K562 (cell line): ENCODE measurements at regions not wholly inside any gene's neighbourhood (a gene's known extent, or its start where the extent isn't known, plus 50 kb on each side); places are given as distances from the start of the nearest gene placed in this dataset.
A peak's percentile ranks its signal among the peaks of the same experiment; 100 is the strongest.

ENCODE experiments used
- ATAC-seq: fragments of 200-7000 bp; cut with Tn5 transposase; 3 replicates; pipeline ENCODE4 v1.9.1; 2020; ENCODE audit warnings: moderate library complexity
- BruUV-seq: library from RNA; stranded (reverse); fragments of 400-500 nt; replicated peaks from 2 replicates; lab custom pipeline; 2021; lab: Mats Ljungman, UMichigan
- CTCF ChIA-PET: fragments of 300-600 bp; formaldehyde crosslinking; extraction: SDS; loops from one replicate; lab custom pipeline; 2021; ENCODE audit warnings: low intra/inter-chr PET ratio; lab: Yijun Ruan, JAX
- POLR2A ChIA-PET: fragments of 300-600, 350-650 bp; sonication (Branson Sonifier 250); formaldehyde crosslinking; extraction: SDS; loops from one replicate; lab custom pipeline; 2021; ENCODE audit warnings: antibody characterized with exemption, inconsistent platforms; lab: Yijun Ruan, JAX
- DNase-seq, 4 experiments: peaks; one replicate each; pipeline versions ENCODE4 v3.0.0 to v3.0.0-alpha.2; 2011 to 2018; ENCODE audit warnings: low spot score in 3 of 4, mixed read lengths in 3 of 4; ENCODE audit errors: extremely low read depth in 1 of 4
- FAIRE-seq: peaks from 2 replicates; lab custom pipeline; 2011; peaks lifted over from hg19 to GRCh38; lab: Jason Lieb, UNC
- H2AFZ ChIP-seq: 2 replicates; pipeline ENCODE4 v1.6.0; 2011; ENCODE audit warnings: low read depth, low read length, control low read depth, inconsistent platforms
- H3K27ac ChIP-seq: fragments of 200-600 bp; 3 replicates; pipeline ENCODE4 v1.8.0; 2011; ENCODE audit warnings: low read depth, mild to moderate bottlenecking, control low read depth, inconsistent platforms, low read length, moderate library complexity, mixed read lengths; ENCODE audit errors: extremely low read depth
- H3K27me3 ChIP-seq, 2 experiments: fragments of 300-600 bp in 1 of 2; 2 replicates in 1 of 2; 3 replicates in 1 of 2; pipeline versions ENCODE4 v1.6.0 to v1.8.0; 2011; ENCODE audit warnings: inconsistent platforms in 2 of 2, low read length in 2 of 2, mild to moderate bottlenecking in 1 of 2, mixed read lengths in 1 of 2, moderate library complexity in 1 of 2; ENCODE audit not compliant: control insufficient read depth in 2 of 2, insufficient read depth in 2 of 2
- H3K36me3 ChIP-seq: fragments of 300-600 bp; 3 replicates; pipeline ENCODE4 v1.8.0; 2011; ENCODE audit warnings: mild to moderate bottlenecking, low read length, inconsistent platforms; ENCODE audit not compliant: control insufficient read depth, insufficient read depth
- H3K4me1 ChIP-seq, 2 experiments: fragments of 200-600 bp in 1 of 2; replicated peaks in 1 of 2; 2 replicates in 1 of 2; 3 replicates in 1 of 2; pipeline versions ENCODE4 v1.5.1 to v1.8.0; 2011; ENCODE audit warnings: inconsistent platforms in 2 of 2, low read length in 2 of 2, mild to moderate bottlenecking in 1 of 2, mixed read lengths in 1 of 2, moderate library complexity in 1 of 2; ENCODE audit not compliant: control insufficient read depth in 2 of 2, insufficient read depth in 2 of 2
- H3K4me2 ChIP-seq: 2 replicates; pipeline ENCODE4 v1.6.1; 2011; ENCODE audit warnings: low read length, control low read depth, inconsistent platforms, mixed read lengths; ENCODE audit not compliant: insufficient read depth
- H3K4me3 ChIP-seq: fragments of 200-600 bp; sonication (generic), shearing (Covaris generic); 2 replicates; pipeline ENCODE4 v1.5.1; 2016; ENCODE audit warnings: control low read depth, inconsistent platforms
- H3K79me2 ChIP-seq: fragments of 200-600 bp; 3 replicates; pipeline ENCODE4 v1.8.0; 2011; ENCODE audit warnings: low read length, inconsistent platforms; ENCODE audit not compliant: control insufficient read depth, insufficient read depth
- H3K9ac ChIP-seq, 2 experiments: 2 replicates each; pipeline versions ENCODE4 v1.6.0 to v1.6.1; 2011; ENCODE audit warnings: low read depth in 2 of 2, low read length in 2 of 2, control low read depth in 1 of 2, inconsistent platforms in 1 of 2, mild to moderate bottlenecking in 1 of 2, mixed read lengths in 1 of 2; ENCODE audit not compliant: insufficient read depth in 1 of 2
- H3K9me1 ChIP-seq: one replicate; pipeline ENCODE4 v1.6.0; 2011; ENCODE audit warnings: inconsistent platforms, mild to moderate bottlenecking, low read length, moderate library complexity; ENCODE audit not compliant: control insufficient read depth, insufficient read depth
- H3K9me3 ChIP-seq: replicated peaks from 2 replicates; pipeline ENCODE4 v1.5.1; 2011; ENCODE audit warnings: low read depth, low read length, inconsistent platforms; ENCODE audit not compliant: control insufficient read depth, insufficient read depth
- H4K20me1 ChIP-seq: replicated peaks from 2 replicates; pipeline ENCODE4 v1.6.1; 2011; ENCODE audit warnings: low read length, inconsistent platforms, mixed read lengths; ENCODE audit not compliant: control insufficient read depth, insufficient read depth
- CREB1 ChIP-seq, 2 experiments: sonication (generic) in 1 of 2; formaldehyde crosslinking in 1 of 2; IDR thresholded peaks; 2 replicates each; pipeline versions ENCODE4 v1.6.1 to v1.8.0; 2012 to 2022; ENCODE audit warnings: inconsistent platforms in 1 of 2, mild to moderate bottlenecking in 1 of 2, missing genetic modification reagents in 1 of 2, moderate library complexity in 1 of 2
- WGBS: fragments of 100-300 bp; shearing (Covaris generic); methylation state at CpG from one replicate; pipeline ENCODE4 v1.1.6; 2016; ENCODE audit warnings: low coverage, mixed read lengths; ENCODE audit not compliant: insufficient coverage; ENCODE audit errors: missing lambda C conversion rate; 5-methylcytosine and 5-hydroxymethylcytosine counted together
- in situ Hi-C: fragments of 300-500 bp; cut with MboI; formaldehyde crosslinking; loops from 4 replicates; pipeline ENCODE4 v1.15.0; 2018; ENCODE audit warnings: inconsistent platforms, mixed read lengths
- intact Hi-C: fragments of 100-400 bp; cut with micrococcal nuclease; formaldehyde crosslinking; loops from 2 replicates; pipeline ENCODE4 v1.14.2; 2022
- TF ChIP-seq, protein P1 (sequence below): fragments of 450-650 bp; formaldehyde crosslinking; IDR thresholded peaks from 2 replicates; pipeline ENCODE4 v1.4.0; 2020; ENCODE audit warnings: mild to moderate bottlenecking, mixed read lengths

DNA sequence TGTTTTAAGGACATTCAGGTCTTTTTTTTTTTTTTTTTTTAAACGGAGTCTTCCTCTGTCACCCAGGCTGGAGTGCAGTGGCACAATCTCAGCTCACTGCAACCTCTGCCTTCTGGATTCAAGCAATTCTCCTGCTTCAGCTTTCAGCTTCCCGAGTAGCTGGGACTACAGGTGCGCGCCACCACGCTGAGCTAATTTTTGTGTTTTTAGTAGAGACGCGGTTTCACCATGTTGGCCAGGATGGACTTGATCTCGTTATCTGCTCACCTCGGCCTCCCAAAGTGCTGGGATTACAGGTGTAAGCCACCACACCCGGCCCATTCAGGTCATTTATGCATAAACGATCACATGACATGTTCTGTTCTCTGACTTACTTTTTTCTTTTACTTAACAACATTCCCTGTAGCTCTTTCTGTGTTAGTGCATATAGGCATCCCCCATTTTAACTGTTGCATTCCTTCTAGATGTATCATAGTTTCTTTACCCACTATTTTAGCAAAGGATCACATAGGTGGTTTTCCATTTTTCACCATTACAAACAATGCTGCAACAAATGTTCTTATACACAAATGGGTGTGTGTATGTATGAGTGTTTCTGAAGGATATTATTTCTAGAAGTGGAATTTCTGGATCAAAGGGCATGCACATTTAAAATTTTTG, 74.2 kb downstream of the ARF6 start:
- ChIA-PET CTCF (no interaction called here), POLR2A (no interaction called here)
- H3K27me3 ChIP-seq: no peaks in the 10 kb centered on the region
- H3K36me3 ChIP-seq: no peaks in the 10 kb centered on the region
- no peak overlapping the region for H3K27ac ChIP-seq
- no peak overlapping the region for H3K4me2 ChIP-seq
- no peaks in the 10 kb centered on the region for H4K20me1 ChIP-seq
- H3K9ac ChIP-seq: no peak overlapping the region
- 94% methylated on average over 9 of the region's 11 CpGs for WGBS
- no peak for DNase-seq
- H3K4me1 ChIP-seq: peaks cover 0 to 36% of the 10 kb centered on the region in 2 experiments; a peak in 4 of 5 replicates
- no peaks in the 10 kb centered on the region for H3K9me1 ChIP-seq
- no peak for FAIRE-seq
- H2AFZ ChIP-seq: no peak overlapping the region
- no peak for ATAC-seq
- no peaks in the 10 kb centered on the region for H3K9me3 ChIP-seq
- no peak overlapping the region for H3K4me3 ChIP-seq
- no TSS peak for BruUV-seq
- no peaks in the 10 kb centered on the region for H3K79me2 ChIP-seq
- in situ Hi-C loops: no loop called here
- intact Hi-C loops: no loop called here
- TF ChIP-seq CREB1 (IDR thresholded peaks at IDR 0.05): no peak
- TF ChIP-seq CREB1 (CRISPR knock-in tag; IDR thresholded peaks at IDR 0.05): no peak
- TF ChIP-seq, protein P1, sequence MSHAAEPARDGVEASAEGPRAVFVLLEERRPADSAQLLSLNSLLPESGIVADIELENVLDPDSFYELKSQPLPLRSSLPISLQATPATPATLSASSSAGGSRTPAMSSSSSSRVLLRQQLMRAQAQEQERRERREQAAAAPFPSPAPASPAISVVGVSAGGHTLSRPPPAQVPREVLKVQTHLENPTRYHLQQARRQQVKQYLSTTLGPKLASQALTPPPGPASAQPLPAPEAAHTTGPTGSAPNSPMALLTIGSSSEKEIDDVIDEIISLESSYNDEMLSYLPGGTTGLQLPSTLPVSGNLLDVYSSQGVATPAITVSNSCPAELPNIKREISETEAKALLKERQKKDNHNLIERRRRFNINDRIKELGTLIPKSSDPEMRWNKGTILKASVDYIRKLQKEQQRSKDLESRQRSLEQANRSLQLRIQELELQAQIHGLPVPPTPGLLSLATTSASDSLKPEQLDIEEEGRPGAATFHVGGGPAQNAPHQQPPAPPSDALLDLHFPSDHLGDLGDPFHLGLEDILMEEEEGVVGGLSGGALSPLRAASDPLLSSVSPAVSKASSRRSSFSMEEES: peak; percentile 19; the same call in 1 of the 2 replicates
